ENCODE measurements at regions not wholly inside any gene's neighbourhood (a gene's known extent, or its start where the extent isn't known, plus 50 kb on each side); places are given as distances from the start of the nearest gene placed in this dataset.
A peak's percentile ranks its signal among the peaks of the same experiment; 100 is the strongest.
"Not testable (repeated sequence)": the region's sequence is repeated elsewhere in the genome, so short reads cannot be mapped to it uniquely, and the experiment has no call there.

- no peaks in the 10 kb centered on the region for H3K36me3 ChIP-seq (ENCODE audit: control insufficient read depth, insufficient read depth, low read length)
- no peak overlapping the region for H3K4me3 ChIP-seq (ENCODE audit: low read depth, low read length)
- no peaks in the 10 kb centered on the region for H3K27me3 ChIP-seq (ENCODE audit: control insufficient read depth, insufficient read depth, low read length)
- TF ChIP-seq, protein P1, sequence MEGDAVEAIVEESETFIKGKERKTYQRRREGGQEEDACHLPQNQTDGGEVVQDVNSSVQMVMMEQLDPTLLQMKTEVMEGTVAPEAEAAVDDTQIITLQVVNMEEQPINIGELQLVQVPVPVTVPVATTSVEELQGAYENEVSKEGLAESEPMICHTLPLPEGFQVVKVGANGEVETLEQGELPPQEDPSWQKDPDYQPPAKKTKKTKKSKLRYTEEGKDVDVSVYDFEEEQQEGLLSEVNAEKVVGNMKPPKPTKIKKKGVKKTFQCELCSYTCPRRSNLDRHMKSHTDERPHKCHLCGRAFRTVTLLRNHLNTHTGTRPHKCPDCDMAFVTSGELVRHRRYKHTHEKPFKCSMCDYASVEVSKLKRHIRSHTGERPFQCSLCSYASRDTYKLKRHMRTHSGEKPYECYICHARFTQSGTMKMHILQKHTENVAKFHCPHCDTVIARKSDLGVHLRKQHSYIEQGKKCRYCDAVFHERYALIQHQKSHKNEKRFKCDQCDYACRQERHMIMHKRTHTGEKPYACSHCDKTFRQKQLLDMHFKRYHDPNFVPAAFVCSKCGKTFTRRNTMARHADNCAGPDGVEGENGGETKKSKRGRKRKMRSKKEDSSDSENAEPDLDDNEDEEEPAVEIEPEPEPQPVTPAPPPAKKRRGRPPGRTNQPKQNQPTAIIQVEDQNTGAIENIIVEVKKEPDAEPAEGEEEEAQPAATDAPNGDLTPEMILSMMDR (IDR thresholded peaks at IDR 0.05; ENCODE audit: insufficient read depth, low read length, poor library complexity, severe bottlenecking), result no peak
- no peak for DNase-seq (ENCODE audit: low read depth)
These were observed 130.4 kb upstream of the SMLR1 start for GRCh38 chr6:130696806-130697205.

DNA sequence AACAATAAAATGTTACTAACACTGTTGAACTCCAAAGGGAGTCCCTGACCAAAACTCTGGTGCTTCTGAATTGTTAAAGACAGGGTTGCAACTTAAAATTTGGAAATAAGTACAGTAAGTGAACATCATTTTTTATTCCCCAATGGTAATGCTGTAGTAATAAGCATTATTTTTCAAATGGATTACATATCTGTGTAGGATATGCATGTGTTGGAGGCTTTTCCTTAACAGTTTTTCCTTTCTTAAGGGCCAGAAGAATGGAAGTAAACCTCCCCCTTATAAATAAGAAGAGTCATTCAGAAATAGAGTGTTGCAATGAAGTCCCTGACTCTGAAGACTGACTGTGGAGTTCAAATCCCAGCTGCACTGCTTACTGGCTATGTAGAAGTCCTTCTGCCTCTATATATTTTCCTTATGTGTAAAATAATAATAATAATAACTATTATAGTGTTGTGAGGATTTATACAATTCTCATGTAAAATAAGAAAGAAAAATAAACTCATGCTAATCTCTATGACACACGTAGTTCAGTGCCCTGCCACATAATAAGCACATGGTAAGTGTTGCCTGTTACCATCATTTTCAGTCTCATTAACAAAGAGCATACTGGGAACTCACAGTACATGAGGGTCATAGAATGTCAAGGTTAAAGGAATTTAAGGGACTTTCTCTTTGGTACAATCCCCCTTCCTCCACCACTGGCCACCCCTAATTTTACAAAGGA, 129.8 kb upstream of the SMLR1 start:
- Histone ChIP-seq H3K36me3 (ENCODE audit: control insufficient read depth, insufficient read depth, low read length) (no peaks in the 10 kb centered on the region), H3K27me3 (ENCODE audit: control insufficient read depth, insufficient read depth, low read length) (no peaks in the 10 kb centered on the region), H3K4me3 (ENCODE audit: low read depth, low read length) (no peak overlapping the region)
- TF ChIP-seq, protein P1 (IDR thresholded peaks at IDR 0.05; ENCODE audit: insufficient read depth, low read length, poor library complexity, severe bottlenecking), result no peak
- no peak for DNase-seq (ENCODE audit: low read depth)

DNA sequence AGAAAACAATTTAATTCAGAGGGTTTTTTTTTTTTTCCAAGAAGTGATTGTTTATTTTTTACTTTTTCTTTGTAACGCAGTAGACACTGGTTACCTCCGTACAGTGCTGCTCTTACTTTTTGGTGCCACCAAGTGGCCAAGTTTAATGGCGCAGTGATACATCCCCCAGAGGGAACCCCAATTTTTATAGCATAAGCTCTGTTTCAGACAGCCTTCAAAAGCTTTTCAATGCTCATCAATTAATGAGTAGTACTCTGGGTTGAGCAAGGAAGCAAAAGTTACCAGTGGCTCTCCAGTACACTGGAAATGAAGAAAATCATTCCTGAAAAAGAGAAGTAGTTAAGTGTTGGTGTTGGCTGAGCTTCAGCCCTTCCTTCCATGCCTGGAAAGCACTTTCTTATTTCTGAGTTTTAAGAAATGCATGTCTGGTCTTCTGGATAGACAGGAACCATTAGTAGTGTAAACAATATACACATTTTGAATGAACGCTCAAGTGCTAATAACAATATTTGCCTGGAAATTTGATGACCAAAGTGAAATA, 129.1 kb upstream of the SMLR1 start:
- Histone ChIP-seq H3K36me3 (ENCODE audit: control insufficient read depth, insufficient read depth, low read length) (no peaks in the 10 kb centered on the region), H3K4me3 (ENCODE audit: low read depth, low read length) (no peak overlapping the region), H3K27me3 (ENCODE audit: control insufficient read depth, insufficient read depth, low read length) (no peaks in the 10 kb centered on the region)
- DNase-seq (ENCODE audit: low read depth), result no peak
- TF ChIP-seq, protein P1 (IDR thresholded peaks at IDR 0.05; ENCODE audit: insufficient read depth, low read length, poor library complexity, severe bottlenecking), result peak; percentile 84

GRCh38 chr6:130699742-130700141, 127.5 kb upstream of the SMLR1 start:
- DNase-seq (ENCODE audit: low read depth), result no peak
- H3K36me3 ChIP-seq (ENCODE audit: control insufficient read depth, insufficient read depth, low read length), result no peaks in the 10 kb centered on the region
- TF ChIP-seq, protein P1 (IDR thresholded peaks at IDR 0.05; ENCODE audit: insufficient read depth, low read length, poor library complexity, severe bottlenecking), result no peak
- H3K4me3 ChIP-seq (ENCODE audit: low read depth, low read length), result no peak overlapping the region
- no peaks in the 10 kb centered on the region for H3K27me3 ChIP-seq (ENCODE audit: control insufficient read depth, insufficient read depth, low read length)

GRCh38 chr6:130700397-130700796, 126.8 kb upstream of the SMLR1 start:
- H3K4me3 ChIP-seq (ENCODE audit: low read depth, low read length), result no peak overlapping the region
- DNase-seq (ENCODE audit: low read depth), result no peak
- H3K36me3 ChIP-seq (ENCODE audit: control insufficient read depth, insufficient read depth, low read length), result no peaks in the 10 kb centered on the region
- TF ChIP-seq, protein P1 (IDR thresholded peaks at IDR 0.05; ENCODE audit: insufficient read depth, low read length, poor library complexity, severe bottlenecking), result no peak
- no peaks in the 10 kb centered on the region for H3K27me3 ChIP-seq (ENCODE audit: control insufficient read depth, insufficient read depth, low read length)

DNA sequence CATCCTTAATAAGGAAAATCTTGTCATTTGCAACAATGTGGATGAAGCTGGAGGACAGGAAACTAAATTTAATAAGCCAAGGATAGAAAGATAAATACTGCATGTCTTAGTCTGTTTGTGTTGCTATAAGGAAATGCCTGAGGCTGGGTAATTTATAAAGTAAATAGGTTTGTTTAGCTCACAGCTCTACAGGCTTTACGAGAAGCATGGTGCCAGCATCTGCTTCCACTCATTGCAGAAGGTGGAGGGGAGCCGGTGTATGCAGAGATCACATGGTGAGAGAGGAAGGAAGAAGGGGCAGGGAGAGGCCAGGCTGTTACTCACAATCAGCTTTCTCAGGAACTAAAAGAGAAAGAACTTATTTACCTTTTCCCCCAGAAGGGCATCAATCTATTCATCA, 118.9 kb upstream of the SMLR1 start:
- DNase-seq (ENCODE audit: low read depth), result no peak
- Histone ChIP-seq H3K27me3 (ENCODE audit: control insufficient read depth, insufficient read depth, low read length) (no peaks in the 10 kb centered on the region), H3K4me3 (ENCODE audit: low read depth, low read length) (no peak overlapping the region), H3K36me3 (ENCODE audit: control insufficient read depth, insufficient read depth, low read length) (no peaks in the 10 kb centered on the region)
- TF ChIP-seq, protein P1 (IDR thresholded peaks at IDR 0.05; ENCODE audit: insufficient read depth, low read length, poor library complexity, severe bottlenecking), result no peak

DNA sequence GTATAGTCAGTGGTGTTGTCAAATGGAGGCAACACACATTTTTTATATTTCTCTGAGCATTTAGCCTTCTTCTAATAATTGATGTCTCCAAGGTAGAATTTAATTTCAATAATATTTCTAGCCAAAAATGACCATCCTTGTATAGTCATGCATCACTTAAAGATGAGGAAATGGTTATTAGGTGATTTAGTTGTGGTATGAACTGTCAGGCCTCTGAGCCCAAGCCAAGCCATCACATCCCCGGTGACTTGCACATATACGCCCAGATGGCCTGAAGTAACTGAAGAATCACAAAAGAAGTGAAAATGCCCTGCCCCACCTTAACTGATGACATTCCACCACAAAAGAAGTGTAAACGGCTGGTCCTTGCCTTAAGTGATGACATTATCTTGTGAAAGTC, 115.6 kb upstream of the SMLR1 start:
- H3K36me3 ChIP-seq (ENCODE audit: control insufficient read depth, insufficient read depth, low read length); H3K27me3 ChIP-seq (ENCODE audit: control insufficient read depth, insufficient read depth, low read length); DNase-seq (ENCODE audit: low read depth); H3K4me3 ChIP-seq (ENCODE audit: low read depth, low read length): not testable (repeated sequence)

Measured in kidney epithelial cell (primary cell).